ENCODE measurements at regions not wholly inside any gene's neighbourhood (a gene's known extent, or its start where the extent isn't known, plus 50 kb on each side); places are given as distances from the start of the nearest gene placed in this dataset.

DNA sequence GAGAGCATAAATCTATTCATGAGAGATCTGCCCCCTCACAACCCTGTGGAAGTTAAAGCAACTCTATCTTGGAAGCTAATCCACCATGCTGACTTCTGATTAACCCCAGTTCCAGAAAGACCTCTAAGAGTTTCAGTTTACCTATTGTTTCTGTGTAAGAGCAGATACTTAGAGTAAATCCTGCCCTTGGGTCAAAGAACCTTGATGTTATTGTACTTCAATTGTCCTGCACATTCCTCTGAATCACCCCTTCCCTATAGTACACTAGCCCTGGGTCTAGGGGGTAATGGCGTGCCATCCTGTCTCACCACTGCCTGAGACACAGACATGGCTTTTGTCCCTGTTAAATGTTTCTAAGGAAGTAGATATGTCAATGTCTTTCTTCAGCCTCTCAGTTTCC lies 138.6 kb downstream of the CAAP1 start:
- TF ChIP-seq, protein P1, sequence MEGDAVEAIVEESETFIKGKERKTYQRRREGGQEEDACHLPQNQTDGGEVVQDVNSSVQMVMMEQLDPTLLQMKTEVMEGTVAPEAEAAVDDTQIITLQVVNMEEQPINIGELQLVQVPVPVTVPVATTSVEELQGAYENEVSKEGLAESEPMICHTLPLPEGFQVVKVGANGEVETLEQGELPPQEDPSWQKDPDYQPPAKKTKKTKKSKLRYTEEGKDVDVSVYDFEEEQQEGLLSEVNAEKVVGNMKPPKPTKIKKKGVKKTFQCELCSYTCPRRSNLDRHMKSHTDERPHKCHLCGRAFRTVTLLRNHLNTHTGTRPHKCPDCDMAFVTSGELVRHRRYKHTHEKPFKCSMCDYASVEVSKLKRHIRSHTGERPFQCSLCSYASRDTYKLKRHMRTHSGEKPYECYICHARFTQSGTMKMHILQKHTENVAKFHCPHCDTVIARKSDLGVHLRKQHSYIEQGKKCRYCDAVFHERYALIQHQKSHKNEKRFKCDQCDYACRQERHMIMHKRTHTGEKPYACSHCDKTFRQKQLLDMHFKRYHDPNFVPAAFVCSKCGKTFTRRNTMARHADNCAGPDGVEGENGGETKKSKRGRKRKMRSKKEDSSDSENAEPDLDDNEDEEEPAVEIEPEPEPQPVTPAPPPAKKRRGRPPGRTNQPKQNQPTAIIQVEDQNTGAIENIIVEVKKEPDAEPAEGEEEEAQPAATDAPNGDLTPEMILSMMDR (IDR thresholded peaks at IDR 0.05) = no peak
- TF ChIP-seq POLR2A (IDR thresholded peaks at IDR 0.05) = no peak

Data from testis (tissue), 2 donors.